ENCODE measurements at regions not wholly inside any gene's neighbourhood (a gene's known extent, or its start where the extent isn't known, plus 50 kb on each side); places are given as distances from the start of the nearest gene placed in this dataset.

GRCh38 chr5:116825486-116825885, 250.9 kb upstream of the SEMA6A start:
- no peak for TF ChIP-seq CTCF (IDR thresholded peaks at IDR 0.05)
- no peak for TF ChIP-seq POLR2A (IDR thresholded peaks at IDR 0.05)
